ENCODE measurements at regions not wholly inside any gene's neighbourhood (a gene's known extent, or its start where the extent isn't known, plus 50 kb on each side); places are given as distances from the start of the nearest gene placed in this dataset.

DNA sequence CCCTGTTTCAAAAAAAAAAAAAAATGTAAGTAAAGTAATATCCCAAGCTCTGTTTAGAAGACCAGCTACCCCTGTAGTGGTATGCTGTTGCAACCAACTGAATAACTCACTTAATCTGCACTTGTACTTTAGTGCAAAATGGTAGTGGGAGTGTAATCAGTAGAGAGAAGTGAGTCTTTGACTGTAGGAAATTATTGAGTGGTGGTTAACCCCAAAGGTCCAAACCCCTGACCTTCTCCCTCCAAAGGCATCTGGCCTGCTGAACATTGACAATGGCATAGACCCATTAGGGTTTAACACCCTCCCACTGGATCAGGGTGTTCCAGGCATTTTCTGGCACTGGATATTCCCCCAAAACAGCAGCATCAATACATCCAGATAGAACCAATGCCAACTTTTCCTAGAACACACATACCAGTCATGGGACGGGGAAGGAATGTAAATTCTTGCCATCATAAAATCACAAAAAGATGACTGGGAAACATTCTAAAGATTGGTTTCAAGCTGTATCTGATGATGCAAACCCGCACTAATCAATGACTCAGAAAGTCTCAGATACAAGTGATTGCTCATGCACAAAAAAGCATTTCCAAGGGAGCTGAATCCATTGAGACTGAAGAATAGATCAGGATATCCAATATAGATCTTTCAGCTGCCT is 110.3 kb downstream of the MRPL39 start:
- Histone ChIP-seq H3K27me3 (replicated peaks; ENCODE audit: insufficient read depth, low read length) (no peaks in the 10 kb centered on the region), H3K4me1 (ENCODE audit: low read length) (no peaks in the 10 kb centered on the region), H3K9ac (ENCODE audit: low read length) (no peak overlapping the region), H3F3A (ENCODE audit: insufficient read depth, low read length) (no peaks in the 10 kb centered on the region), H2AFZ (ENCODE audit: low read length) (no peak overlapping the region), H3K4me3 (ENCODE audit: low read length) (no peak overlapping the region), H3K36me3 (replicated peaks; ENCODE audit: insufficient read depth, low read length) (no peaks in the 10 kb centered on the region), H3K9me3 (replicated peaks; ENCODE audit: insufficient read depth, low read length) (no peaks in the 10 kb centered on the region), H4K20me1 (ENCODE audit: insufficient read depth, low read length) (no peaks in the 10 kb centered on the region), H3K79me2 (ENCODE audit: low read length) (no peaks in the 10 kb centered on the region), H3K27ac (ENCODE audit: low read length) (no peak overlapping the region), H3K4me2 (ENCODE audit: low read depth, low read length) (no peak overlapping the region), H3K9me2 (replicated peaks; ENCODE audit: insufficient read depth, low read length) (no peaks in the 10 kb centered on the region)
- no peak for TF ChIP-seq EZH2 (optimal IDR thresholded peaks at IDR 0.05; ENCODE audit: low read depth, low read length)
- TF ChIP-seq, protein P1, sequence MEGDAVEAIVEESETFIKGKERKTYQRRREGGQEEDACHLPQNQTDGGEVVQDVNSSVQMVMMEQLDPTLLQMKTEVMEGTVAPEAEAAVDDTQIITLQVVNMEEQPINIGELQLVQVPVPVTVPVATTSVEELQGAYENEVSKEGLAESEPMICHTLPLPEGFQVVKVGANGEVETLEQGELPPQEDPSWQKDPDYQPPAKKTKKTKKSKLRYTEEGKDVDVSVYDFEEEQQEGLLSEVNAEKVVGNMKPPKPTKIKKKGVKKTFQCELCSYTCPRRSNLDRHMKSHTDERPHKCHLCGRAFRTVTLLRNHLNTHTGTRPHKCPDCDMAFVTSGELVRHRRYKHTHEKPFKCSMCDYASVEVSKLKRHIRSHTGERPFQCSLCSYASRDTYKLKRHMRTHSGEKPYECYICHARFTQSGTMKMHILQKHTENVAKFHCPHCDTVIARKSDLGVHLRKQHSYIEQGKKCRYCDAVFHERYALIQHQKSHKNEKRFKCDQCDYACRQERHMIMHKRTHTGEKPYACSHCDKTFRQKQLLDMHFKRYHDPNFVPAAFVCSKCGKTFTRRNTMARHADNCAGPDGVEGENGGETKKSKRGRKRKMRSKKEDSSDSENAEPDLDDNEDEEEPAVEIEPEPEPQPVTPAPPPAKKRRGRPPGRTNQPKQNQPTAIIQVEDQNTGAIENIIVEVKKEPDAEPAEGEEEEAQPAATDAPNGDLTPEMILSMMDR (IDR thresholded peaks at IDR 0.05; ENCODE audit: low read length): no peak
- TF ChIP-seq EZH2phosphoT487 (IDR thresholded peaks at IDR 0.05; ENCODE audit: low read length): no peak
- no peak for DNase-seq

DNA sequence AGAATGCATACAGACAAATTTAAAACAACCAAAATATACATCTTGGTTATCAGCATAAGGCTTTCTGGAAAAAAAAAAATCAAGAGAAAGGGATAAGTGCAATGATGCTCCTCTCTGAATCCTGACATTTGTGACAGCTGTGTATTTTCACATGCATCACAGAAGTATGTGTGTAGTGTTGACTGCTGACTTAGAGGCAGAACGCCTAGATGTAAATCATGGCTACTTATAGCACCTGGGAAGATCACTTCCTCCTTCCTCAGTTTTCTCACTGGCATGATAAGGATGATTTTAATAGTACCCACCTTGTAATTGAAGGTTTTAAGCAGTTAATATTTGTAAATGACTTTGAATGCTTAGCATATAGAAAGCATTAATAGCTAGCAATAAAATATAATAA is 112.5 kb downstream of the MRPL39 start:
- Histone ChIP-seq H3K36me3 (replicated peaks; ENCODE audit: insufficient read depth, low read length) (no peaks in the 10 kb centered on the region), H3K4me1 (ENCODE audit: low read length) (no peaks in the 10 kb centered on the region), H3F3A (ENCODE audit: insufficient read depth, low read length) (no peaks in the 10 kb centered on the region), H3K4me2 (ENCODE audit: low read depth, low read length) (no peak overlapping the region), H3K79me2 (ENCODE audit: low read length) (no peaks in the 10 kb centered on the region), H3K27ac (ENCODE audit: low read length) (no peak overlapping the region), H4K20me1 (ENCODE audit: insufficient read depth, low read length) (no peaks in the 10 kb centered on the region), H3K27me3 (replicated peaks; ENCODE audit: insufficient read depth, low read length) (no peaks in the 10 kb centered on the region), H3K9me3 (replicated peaks; ENCODE audit: insufficient read depth, low read length) (no peaks in the 10 kb centered on the region), H3K9ac (ENCODE audit: low read length) (no peak overlapping the region), H3K9me2 (replicated peaks; ENCODE audit: insufficient read depth, low read length) (no peaks in the 10 kb centered on the region), H2AFZ (ENCODE audit: low read length) (no peak overlapping the region), H3K4me3 (ENCODE audit: low read length) (no peak overlapping the region)
- DNase-seq: no peak
- TF ChIP-seq EZH2 (optimal IDR thresholded peaks at IDR 0.05; ENCODE audit: low read depth, low read length) (no peak), EZH2phosphoT487 (IDR thresholded peaks at IDR 0.05; ENCODE audit: low read length) (no peak)
- TF ChIP-seq, protein P1 (IDR thresholded peaks at IDR 0.05; ENCODE audit: low read length): no peak

DNA sequence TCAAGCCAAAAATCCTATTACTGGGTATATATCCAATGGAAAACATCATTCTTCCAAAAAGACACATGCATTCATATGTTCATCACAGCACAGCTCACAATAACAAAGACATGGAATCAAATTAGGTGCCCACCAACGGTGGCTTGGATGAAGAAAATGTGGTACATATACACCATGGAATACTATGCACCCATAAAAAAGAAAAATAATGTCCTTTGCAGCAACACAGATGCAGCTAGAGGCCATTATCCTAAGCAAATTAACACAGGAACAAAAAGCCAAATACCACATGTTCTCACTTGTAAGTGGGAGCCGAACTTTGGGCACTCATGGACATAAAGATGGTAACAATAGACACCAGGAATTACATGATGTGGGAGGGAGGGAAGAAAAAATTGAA is 113.6 kb downstream of the MRPL39 start:
- Histone ChIP-seq H3K79me2 (ENCODE audit: low read length) (no peaks in the 10 kb centered on the region), H3F3A (ENCODE audit: insufficient read depth, low read length) (no peaks in the 10 kb centered on the region), H3K9me2 (replicated peaks; ENCODE audit: insufficient read depth, low read length) (no peaks in the 10 kb centered on the region), H3K27ac (ENCODE audit: low read length) (no peak overlapping the region), H3K9ac (ENCODE audit: low read length) (no peak overlapping the region), H3K9me3 (replicated peaks; ENCODE audit: insufficient read depth, low read length) (no peaks in the 10 kb centered on the region), H3K4me1 (ENCODE audit: low read length) (no peaks in the 10 kb centered on the region), H2AFZ (ENCODE audit: low read length) (no peak overlapping the region), H4K20me1 (ENCODE audit: insufficient read depth, low read length) (no peaks in the 10 kb centered on the region), H3K4me2 (ENCODE audit: low read depth, low read length) (no peak overlapping the region), H3K4me3 (ENCODE audit: low read length) (no peak overlapping the region), H3K27me3 (replicated peaks; ENCODE audit: insufficient read depth, low read length) (no peaks in the 10 kb centered on the region), H3K36me3 (replicated peaks; ENCODE audit: insufficient read depth, low read length) (no peaks in the 10 kb centered on the region)
- DNase-seq: no peak
- TF ChIP-seq, protein P1 (IDR thresholded peaks at IDR 0.05; ENCODE audit: low read length): no peak
- no peak for TF ChIP-seq EZH2phosphoT487 (IDR thresholded peaks at IDR 0.05; ENCODE audit: low read length)
- TF ChIP-seq EZH2 (optimal IDR thresholded peaks at IDR 0.05; ENCODE audit: low read depth, low read length): no peak
